Effector CD8-positive, alpha-beta T cell (primary cell): ENCODE measurements at regions not wholly inside any gene's neighbourhood (a gene's known extent, or its start where the extent isn't known, plus 50 kb on each side); places are given as distances from the start of the nearest gene placed in this dataset.

ENCODE experiments used
- DNase-seq: peaks from one replicate; lab custom pipeline; 2025; lab: John Stamatoyannopoulos, UW

- no peak for DNase-seq
Measured at GRCh38 chr4:67234296-67234695, 311.0 kb downstream of the CENPC start.

GRCh38 chr4:67229148-67229547 is 316.2 kb downstream of the CENPC start:
- DNase-seq = no peak

- DNase-seq = no peak
Measured at GRCh38 chr4:67220861-67221260, 324.4 kb downstream of the CENPC start.

GRCh38 chr4:67218883-67219282 is 326.4 kb downstream of the CENPC start:
- no peak for DNase-seq

GRCh38 chr4:67207941-67208441 is 337.3 kb downstream of the CENPC start:
- DNase-seq = no peak

GRCh38 chr4:67204441-67204840 is 340.9 kb downstream of the CENPC start:
- DNase-seq = no peak

- no peak for DNase-seq
Measured at GRCh38 chr4:67201334-67201733, 344.0 kb downstream of the CENPC start.

- DNase-seq = no peak
Measured at GRCh38 chr4:67198727-67199126, 346.6 kb downstream of the CENPC start.

- no peak for DNase-seq
Measured at GRCh38 chr4:67167849-67168248, 377.5 kb downstream of the CENPC start.

- DNase-seq = no peak
Measured at GRCh38 chr4:67162690-67163089, 382.6 kb downstream of the CENPC start.

GRCh38 chr4:67161311-67161710 is 384.0 kb downstream of the CENPC start:
- no peak for DNase-seq

- DNase-seq = no peak
Measured at GRCh38 chr4:67160394-67160793, 384.9 kb downstream of the CENPC start.

GRCh38 chr4:67158666-67159065 is 386.6 kb downstream of the CENPC start:
- DNase-seq = no peak

GRCh38 chr4:67152976-67153375 is 392.3 kb downstream of the CENPC start:
- no peak for DNase-seq

GRCh38 chr4:67151376-67152343 is 393.6 kb downstream of the CENPC start:
- DNase-seq = no peak

- no peak for DNase-seq
Measured at GRCh38 chr4:67141586-67141985, 403.7 kb downstream of the CENPC start.

GRCh38 chr4:67134616-67135015 is 410.7 kb downstream of the CENPC start:
- no peak for DNase-seq

GRCh38 chr4:67133162-67133561 is 412.1 kb downstream of the CENPC start:
- DNase-seq = no peak

- no peak for DNase-seq
Measured at GRCh38 chr4:67131224-67131623, 414.1 kb downstream of the CENPC start.

GRCh38 chr4:67130411-67130810 is 414.9 kb downstream of the CENPC start:
- DNase-seq = no peak

- no peak for DNase-seq
Measured at GRCh38 chr4:67126570-67126969, 418.7 kb downstream of the CENPC start.

- DNase-seq = no peak
Measured at GRCh38 chr4:67125636-67126514, 419.4 kb downstream of the CENPC start.

GRCh38 chr4:67124716-67125115 is 420.6 kb downstream of the CENPC start:
- DNase-seq = no peak
